G401.6 (cell line): ENCODE measurements at regions not wholly inside any gene's neighbourhood (a gene's known extent, or its start where the extent isn't known, plus 50 kb on each side); places are given as distances from the start of the nearest gene placed in this dataset.
A peak's percentile ranks its signal among the peaks of the same experiment; 100 is the strongest.
"Not testable (repeated sequence)": the region's sequence is repeated elsewhere in the genome, so short reads cannot be mapped to it uniquely, and the experiment has no call there.

Source experiments
- FAIRE-seq: peaks from 2 replicates; lab custom pipeline; 2012; peaks lifted over from hg19 to GRCh38; lab: Jason Lieb, UNC

DNA sequence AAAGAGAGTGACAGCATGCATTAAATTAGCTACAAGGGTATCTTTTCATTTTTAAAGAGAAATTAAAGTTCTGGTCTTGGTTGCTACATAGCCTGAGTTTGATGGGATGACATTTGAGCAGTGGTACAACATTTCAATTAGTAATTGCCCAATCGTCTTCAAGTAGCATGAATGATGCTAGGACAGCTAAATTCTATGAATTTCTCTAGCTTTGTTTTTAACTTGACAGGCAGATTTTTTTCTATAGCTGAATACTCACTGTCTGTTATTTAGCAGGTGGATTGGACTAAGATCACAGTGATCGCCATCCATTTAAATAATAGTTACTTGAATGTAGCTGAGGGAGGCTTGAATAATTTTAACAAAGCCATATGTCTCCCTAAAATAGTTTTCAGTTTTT is 162.2 kb downstream of the OXSM start:
- FAIRE-seq, result no peak

GRCh38 chr3:25957026-25957425 is 167.1 kb downstream of the OXSM start:
- FAIRE-seq, result no peak

DNA sequence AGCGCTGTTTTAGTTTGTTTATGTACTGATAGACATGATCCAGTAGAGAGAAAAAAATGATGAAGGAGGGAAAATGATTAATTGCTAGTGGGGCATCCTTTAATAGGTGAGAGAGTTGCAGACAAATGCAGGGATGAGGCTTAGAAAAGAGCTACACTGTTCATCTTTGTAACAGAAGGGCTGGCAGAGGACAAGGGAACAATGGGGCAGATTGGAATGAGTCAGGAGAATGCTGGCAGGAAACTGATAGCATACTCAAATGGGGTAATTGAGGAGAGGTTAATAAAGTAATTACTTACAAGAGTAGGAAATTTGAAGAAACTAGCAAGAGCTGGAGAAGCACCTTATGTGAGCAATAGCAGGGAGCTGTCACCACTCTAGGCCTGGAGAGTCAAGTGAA is 170.9 kb downstream of the OXSM start:
- FAIRE-seq, result no peak

DNA sequence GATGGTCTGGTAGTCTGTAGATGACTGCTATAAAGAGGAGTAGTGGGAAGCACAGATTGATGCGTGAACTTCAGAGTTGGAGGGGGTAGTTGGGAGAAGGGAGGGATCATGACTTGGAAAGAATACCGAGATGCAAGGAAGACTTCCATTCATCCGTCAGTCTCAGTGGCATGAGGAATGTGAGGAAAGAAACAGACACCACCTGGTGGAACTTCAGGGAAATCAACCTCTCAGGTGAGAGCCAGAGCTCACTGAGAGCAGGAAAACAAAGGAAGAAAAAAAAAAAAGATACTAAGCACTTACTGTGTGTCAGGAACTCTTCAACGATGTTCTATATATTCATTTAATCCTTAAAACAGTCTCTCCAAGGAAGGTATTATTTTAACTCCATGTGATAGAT is 172.4 kb downstream of the OXSM start:
- no peak for FAIRE-seq

- FAIRE-seq, result no peak
Measured at GRCh38 chr3:25964141-25964540, 174.3 kb downstream of the OXSM start.

GRCh38 chr3:25967385-25967784 is 177.5 kb downstream of the OXSM start:
- FAIRE-seq, result no peak

- no peak for FAIRE-seq
Measured at GRCh38 chr3:25971736-25972135, 181.8 kb downstream of the OXSM start.

- no peak for FAIRE-seq
Measured at GRCh38 chr3:25973122-25973521, 183.2 kb downstream of the OXSM start.

GRCh38 chr3:25982756-25983155 is 192.9 kb downstream of the OXSM start:
- FAIRE-seq, result no peak

GRCh38 chr3:25985621-25986020 is 195.7 kb downstream of the OXSM start:
- no peak for FAIRE-seq

DNA sequence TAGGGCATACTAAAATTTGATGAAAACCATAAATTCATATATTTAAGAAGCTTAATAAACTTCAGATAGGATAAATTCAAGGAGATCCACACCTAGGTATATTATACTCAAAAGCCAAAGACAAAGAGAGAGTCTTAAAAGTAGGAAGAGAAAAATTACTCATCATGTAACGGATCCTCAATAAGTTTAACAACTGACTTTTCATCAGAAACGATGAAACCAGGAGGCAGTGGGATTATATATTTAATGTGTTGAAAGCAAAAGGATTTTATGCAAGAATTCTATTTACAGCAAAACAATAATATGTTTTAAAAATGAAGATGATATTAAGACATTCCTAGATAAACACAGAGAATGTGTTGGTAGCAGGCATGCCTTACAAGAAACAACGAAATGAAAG is 202.7 kb downstream of the OXSM start:
- no peak for FAIRE-seq

DNA sequence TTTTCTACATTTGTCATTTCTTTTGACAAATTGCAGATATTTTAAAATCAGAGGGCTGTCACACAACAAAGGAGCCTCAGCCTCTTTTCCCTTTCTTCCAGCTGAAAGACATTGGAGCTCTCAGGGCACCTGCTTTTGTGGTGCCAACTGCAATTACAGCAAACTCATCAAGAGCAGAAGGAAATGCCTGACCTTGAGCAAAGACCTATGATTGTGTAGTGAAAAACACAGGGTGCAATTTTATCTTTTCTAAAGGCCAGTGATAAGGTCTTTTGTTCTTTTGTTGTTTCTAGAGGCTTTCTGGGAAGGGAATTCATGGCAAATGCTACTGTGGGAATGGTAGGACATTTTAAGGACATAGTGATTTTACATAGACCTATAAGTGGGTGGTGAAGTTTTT is 214.3 kb downstream of the OXSM start:
- FAIRE-seq, result no peak

- FAIRE-seq, result no peak
Measured at GRCh38 chr3:26011276-26011675, 221.4 kb downstream of the OXSM start.

DNA sequence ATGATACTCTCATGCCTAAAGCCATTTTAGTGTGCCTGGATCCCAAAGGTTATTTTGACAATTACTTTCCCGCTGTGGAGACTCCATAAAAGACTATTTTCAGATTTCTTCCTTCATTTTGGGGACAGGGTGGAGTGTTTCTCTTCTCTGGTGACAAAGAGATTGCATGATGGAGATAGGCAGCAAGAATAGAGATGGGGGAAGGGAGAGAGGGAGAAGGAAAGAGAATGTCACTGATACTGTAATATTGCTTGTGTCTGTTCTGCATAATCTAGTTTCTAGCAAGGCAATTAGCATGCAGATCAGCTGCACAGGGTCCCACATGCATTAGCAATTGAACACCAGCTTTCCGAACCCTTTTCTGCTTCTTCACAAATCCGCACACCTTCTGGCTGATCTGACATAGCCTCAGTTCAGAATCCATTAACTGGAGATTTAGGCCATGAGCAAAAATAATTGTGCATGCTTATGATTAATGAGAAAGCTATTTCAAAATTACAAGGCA is 222.4 kb downstream of the OXSM start:
- no peak for FAIRE-seq

DNA sequence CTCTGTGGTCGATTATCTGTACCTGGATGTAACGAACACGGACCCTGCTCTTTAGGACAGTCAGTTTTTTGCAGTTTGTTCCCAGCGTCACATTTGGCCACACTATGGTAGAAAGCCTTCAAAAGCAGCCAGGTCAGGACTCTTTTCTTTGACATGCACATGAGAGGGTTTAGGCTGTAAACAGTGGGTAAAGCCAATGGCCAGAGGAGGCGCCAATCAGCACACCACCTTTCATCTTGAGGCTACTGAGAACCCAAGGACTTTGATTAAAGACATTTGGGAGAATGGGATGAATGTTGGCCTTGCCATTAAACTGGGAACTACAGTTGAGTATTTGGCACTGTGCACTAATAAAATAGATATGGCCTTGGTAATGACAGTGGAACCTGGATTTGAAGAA is 225.9 kb downstream of the OXSM start:
- no peak for FAIRE-seq

DNA sequence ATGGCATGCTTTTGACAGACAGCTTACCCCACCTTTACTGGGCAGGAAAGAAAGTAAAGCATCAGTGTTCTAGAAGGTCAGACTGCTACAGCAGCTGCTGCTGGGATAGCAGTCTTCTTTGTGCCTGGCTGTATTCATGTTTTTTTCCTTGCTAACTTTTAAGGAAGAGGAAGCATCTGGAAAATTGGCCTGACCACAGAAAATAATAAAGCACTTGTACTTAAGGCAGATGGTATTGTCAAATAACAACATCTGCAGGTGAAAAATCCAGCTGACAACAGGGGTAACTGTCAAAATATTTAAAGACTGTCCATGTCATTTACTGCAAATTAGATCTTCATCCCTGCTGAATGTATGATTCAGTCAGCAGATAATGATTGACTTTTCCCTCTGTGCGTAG is 229.0 kb downstream of the OXSM start:
- FAIRE-seq, result no peak

DNA sequence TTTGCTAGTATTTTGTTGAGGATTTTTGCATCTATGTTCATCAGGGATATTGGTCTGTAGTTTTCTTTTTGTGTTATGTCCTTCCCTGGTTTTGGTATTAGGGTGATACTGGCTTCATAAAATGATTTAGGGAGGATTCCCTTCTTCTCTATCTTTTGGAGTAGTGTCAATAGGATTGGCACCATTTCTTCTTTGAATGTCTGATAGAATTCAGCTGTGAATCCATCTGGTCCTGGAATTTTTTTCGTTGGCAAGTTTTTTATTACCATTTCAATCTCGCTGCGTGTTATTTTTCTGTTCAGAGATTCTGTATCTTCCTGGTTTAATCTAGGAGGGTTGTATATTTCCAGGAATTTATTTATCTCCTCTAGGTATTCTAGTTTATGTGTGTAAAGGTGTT is 234.3 kb downstream of the OXSM start:
- FAIRE-seq, result not testable (repeated sequence)

GRCh38 chr3:26029321-26029720 is 239.4 kb downstream of the OXSM start:
- no peak for FAIRE-seq

- not testable (repeated sequence) for FAIRE-seq
Measured at GRCh38 chr3:26042126-26042525, 252.2 kb downstream of the OXSM start.

GRCh38 chr3:26049951-26050350 is 260.1 kb downstream of the OXSM start:
- FAIRE-seq, result no peak

- FAIRE-seq, result no peak
Measured at GRCh38 chr3:26050776-26051175, 260.9 kb downstream of the OXSM start.

GRCh38 chr3:26058901-26059321 is 269.0 kb downstream of the OXSM start:
- FAIRE-seq, result no peak

- FAIRE-seq, result no peak
Measured at GRCh38 chr3:26061947-26062346, 272.1 kb downstream of the OXSM start.

DNA sequence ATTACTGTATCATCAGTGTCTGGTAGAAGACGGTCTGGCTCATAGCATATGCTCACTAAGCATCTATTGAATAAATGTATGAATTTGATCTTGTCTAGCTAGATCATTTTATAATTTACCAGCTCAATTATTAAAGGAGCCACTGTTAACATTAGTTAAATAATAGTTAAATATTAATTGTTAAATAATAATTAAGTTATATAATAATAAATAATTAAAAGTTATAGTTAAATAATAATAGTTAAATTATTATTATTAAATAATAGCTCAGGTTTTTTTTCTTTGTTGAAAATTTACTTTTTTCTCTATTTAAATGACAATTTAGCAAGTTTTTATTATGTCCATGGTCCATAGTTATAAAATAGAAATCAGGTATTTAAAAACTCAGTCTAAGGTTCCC is 274.4 kb downstream of the OXSM start:
- FAIRE-seq, result peak; percentile 51

GRCh38 chr3:26068890-26069289 is 279.0 kb downstream of the OXSM start:
- FAIRE-seq, result no peak
